Astrocyte of the cerebellum (primary cell): ENCODE measurements at regions not wholly inside any gene's neighbourhood (a gene's known extent, or its start where the extent isn't known, plus 50 kb on each side); places are given as distances from the start of the nearest gene placed in this dataset.

Experiments used
- DNase-seq: peaks from one replicate; pipeline ENCODE4 v3.0.0-alpha.2; 2011; ENCODE audit warnings: low read depth
- H3K4me3 ChIP-seq: 2 replicates; pipeline ENCODE4 v1.5.1; 2011; ENCODE audit warnings: mild to moderate bottlenecking, low read depth, low read length, moderate library complexity
- CTCF ChIP-seq: IDR thresholded peaks from 2 replicates; pipeline ENCODE4 v1.5.1; 2012; ENCODE audit warnings: low read length, low read depth, moderate library complexity, mild to moderate bottlenecking; ENCODE audit errors: missing control alignments
- in situ Hi-C: cut with HindIII; loops from 2 replicates; pipeline ENCODE4 v1.10.0; 2017; ENCODE audit warnings: low sequenced_read_pairs

- in situ Hi-C loops, result no loop called here
- H3K4me3 ChIP-seq, result no peak overlapping the region
- DNase-seq, result no peak
- TF ChIP-seq CTCF, result no peak
These were observed 49.9 kb upstream of the RAB6C start for GRCh38 chr2:129929321-129930290.
